ENCODE measurements at regions not wholly inside any gene's neighbourhood (a gene's known extent, or its start where the extent isn't known, plus 50 kb on each side); places are given as distances from the start of the nearest gene placed in this dataset.

- no peak for TF ChIP-seq CTCF (IDR thresholded peaks at IDR 0.05 in 8 of 11, conservative IDR thresholded peaks at IDR 0.05 in 3 of 11)
- no peak for TF ChIP-seq POLR2A (IDR thresholded peaks at IDR 0.05)
- TF ChIP-seq POLR2AphosphoS5 (IDR thresholded peaks at IDR 0.05): no peak
These were observed 234.7 kb downstream of the TTC32 start for GRCh38 chr2:19667085-19667484.
